GM19239 (cell line): ENCODE measurements at regions not wholly inside any gene's neighbourhood (a gene's known extent, or its start where the extent isn't known, plus 50 kb on each side); places are given as distances from the start of the nearest gene placed in this dataset.

ENCODE experiments used
- DNase-seq: peaks from one replicate; pipeline ENCODE4 v3.0.0; 2011; ENCODE audit warnings: low spot score; ENCODE audit not compliant: insufficient read length
- FAIRE-seq: peaks from 2 replicates; lab custom pipeline; 2011; peaks lifted over from hg19 to GRCh38; lab: Jason Lieb, UNC

DNA sequence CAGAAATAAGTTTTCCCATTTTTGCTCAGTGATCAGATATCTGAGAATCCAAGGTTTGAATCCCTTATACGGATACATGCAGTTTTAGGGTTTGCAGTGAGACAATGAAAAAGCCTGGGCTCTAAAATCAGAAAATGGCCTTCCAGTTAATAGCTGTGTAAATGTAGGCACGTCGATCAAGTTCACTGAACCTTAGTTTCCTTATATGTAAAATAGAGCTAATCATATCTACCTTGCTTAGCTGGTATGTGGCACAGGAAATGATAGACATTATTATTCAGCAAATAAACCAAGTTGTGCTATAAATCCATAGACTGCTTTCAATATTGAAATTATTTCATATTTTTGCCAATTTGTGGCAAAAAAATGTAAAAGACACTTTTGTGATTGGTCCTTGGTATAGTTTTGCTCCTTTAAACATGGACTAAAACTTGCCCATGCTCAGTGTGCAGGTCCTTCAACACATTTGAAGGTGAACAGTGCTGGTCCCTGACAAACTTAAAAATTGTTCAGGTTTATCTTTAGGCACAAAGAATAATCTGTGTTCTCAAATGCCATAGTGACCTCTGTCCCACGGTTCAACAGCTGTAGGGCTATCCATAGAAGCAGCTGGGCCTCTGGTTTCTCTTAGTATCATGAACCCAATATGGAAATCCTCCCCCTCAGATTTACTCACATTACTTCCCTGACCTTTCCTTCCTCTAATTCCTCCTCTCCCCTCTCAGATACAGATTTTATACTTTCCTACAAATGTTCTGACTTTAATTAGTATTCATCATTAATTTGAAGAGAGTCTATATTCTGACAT is 51.0 kb downstream of the CCDC54 start:
- FAIRE-seq (no peak), DNase-seq (no peak)

- FAIRE-seq (peak; percentile 88), DNase-seq (peak; percentile 65)
Measured at GRCh38 chr3:107429320-107430181, 52.3 kb downstream of the CCDC54 start.

GRCh38 chr3:107430214-107430995 is 53.2 kb downstream of the CCDC54 start:
- FAIRE-seq: peak; percentile 62

DNA sequence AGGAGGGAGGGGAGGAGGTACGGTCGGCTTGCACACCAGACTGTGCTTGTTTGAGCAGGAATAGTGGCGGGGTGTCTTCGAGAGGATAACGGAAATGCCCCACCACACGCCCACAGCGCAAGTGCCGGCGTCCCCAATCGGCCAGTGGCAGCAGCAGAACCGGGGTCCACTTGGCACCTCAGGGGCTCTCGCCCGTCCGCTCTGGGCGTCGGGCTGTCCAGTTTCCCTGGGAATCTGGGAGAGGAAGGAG is 53.7 kb downstream of the CCDC54 start:
- FAIRE-seq (no peak), DNase-seq (no peak)

More at GRCh38 chr3:107430214-107430995, 53.2 kb downstream of the CCDC54 start:
- no peak for DNase-seq

DNA sequence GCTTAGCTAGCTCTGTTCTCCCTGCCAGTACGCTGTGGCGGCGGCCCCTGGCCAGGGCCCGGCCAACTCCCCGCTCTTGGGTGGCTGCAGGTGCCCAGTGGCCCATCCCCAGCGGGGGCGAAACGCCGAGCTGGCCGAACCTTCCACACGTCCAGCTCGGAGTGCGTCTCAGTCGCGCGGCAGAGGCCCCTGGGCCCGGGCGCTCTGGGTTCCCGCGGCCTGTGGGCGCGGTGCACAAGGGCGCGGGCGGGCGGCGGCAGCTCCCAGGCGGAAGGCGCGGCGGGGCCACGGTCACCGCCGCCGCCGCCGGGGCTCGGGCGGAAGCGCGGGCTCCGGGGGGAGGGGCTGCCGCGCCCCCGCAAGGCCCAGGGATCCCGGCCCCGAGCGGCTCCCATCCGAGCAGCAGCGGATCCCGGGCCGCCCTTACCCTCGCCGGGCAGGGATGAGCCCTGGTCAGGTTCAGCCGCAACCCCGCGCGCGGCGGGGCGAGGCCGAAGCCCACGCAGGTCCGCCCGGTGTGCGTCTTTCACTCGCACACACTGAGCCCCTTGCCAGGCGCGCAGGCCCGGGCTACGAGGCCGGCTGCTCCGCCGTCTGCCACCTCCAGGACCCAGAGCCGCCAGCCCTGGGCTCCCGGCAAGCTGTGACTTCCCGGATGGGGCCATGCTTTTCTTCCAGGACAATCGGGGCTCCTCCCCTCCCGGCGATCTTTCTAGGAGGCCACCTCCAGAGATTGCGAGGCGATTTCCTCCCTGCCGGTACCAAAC is 54.2 kb downstream of the CCDC54 start:
- DNase-seq (no peak), FAIRE-seq (peak; percentile 79)

DNA sequence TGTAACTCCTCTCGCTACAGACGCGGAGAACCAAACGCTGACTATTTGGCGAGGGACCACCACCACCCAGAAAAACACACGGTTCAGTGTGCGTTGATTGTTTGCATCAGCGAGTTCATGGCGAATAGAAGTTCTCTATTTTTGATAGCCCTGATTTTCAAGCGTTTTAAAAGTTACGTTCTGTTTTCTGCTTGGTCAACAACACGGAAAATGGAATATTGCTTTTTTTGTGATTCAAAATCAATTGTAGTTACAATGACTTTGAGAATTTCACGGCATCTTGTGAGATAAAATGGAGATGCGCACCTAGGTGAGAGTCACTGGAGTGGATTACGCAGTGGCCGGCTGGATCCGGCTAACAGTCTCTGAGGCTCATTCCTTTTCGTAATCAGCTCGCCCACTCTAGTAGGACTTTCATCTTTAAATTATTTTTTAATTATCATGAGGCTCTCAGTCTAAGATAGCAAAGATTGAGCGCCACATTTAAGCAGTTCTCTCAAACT is 54.8 kb downstream of the CCDC54 start:
- DNase-seq: no peak
- no peak for FAIRE-seq

DNA sequence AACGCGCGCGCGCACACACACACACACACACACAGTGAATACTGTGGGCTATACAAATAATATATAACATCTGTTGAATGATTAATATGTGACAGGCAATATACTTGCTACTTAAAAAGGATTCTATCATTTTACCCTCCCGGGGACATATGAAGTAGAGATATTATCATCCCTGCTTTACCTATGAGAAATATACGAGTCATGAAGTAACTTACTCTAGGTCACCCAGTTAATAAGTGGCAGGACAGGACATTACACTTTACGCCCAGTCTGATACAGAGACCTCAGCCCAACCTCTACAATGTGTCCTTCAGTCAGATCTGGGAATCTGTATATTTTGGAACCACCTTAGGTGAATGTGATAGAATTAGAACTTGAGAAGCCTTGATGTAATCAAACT is 55.4 kb downstream of the CCDC54 start:
- no peak for FAIRE-seq
- DNase-seq: no peak

GRCh38 chr3:107436029-107436428 is 58.8 kb downstream of the CCDC54 start:
- DNase-seq (no peak), FAIRE-seq (no peak)

DNA sequence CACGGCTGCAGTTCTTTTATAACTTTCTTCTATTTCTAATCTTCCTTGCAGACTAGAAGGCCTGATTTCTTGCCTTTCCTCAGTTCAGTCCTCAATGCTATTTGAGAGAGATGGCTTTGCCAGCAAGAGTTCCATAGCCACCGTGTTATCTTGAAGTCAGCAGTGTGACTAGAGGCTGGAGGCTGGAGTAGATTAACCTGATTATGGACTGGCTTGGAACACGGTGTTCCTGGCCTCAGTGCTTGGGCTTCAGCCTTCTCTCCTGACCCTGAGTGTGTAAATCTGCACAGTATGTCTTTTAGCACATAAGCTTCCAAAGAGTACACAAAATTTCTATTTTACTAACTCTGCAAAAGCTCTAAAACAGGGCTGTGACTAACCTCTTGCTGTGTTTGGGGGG is 61.4 kb downstream of the CCDC54 start:
- FAIRE-seq (no peak), DNase-seq (no peak)

GRCh38 chr3:107441617-107442016 is 64.4 kb downstream of the CCDC54 start:
- no peak for FAIRE-seq
- no peak for DNase-seq

DNA sequence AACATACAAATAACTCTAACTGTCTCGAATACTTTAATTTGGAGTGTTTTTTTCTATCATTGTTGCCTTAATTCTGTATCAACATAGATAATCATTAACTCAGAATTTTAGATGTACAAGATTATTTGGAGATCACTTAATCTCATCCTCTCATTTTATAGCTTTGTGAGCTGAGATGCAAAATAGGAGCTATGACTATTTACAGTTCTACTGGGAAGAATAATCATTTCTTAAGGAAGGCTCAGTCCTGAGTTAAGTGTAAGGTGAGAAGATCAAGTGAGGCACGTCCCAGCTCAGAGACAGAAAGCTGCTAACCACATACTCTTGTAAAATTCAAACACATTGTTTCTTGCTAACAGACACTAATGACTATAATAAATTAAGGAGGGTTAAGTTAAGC is 66.2 kb downstream of the CCDC54 start:
- FAIRE-seq (no peak), DNase-seq (no peak)

DNA sequence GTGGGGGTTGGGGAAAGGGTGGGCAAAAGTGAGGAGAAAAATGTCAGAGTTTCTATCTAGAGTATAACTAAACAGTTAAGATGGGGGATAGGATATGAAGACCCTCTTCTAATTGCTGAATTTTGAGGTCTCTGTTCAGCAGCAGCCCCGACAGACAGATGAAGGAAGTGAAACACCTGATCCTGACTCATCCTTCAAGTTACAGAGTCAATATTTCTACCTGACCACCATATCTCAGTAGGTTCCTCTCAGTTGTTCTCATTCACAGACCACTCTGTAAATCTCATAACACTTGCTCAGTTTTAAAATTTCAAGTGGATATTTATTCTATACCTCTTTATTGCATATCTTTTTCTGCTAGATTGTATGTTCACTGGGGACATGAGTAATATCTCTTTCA is 69.5 kb downstream of the CCDC54 start:
- FAIRE-seq: no peak
- no peak for DNase-seq

DNA sequence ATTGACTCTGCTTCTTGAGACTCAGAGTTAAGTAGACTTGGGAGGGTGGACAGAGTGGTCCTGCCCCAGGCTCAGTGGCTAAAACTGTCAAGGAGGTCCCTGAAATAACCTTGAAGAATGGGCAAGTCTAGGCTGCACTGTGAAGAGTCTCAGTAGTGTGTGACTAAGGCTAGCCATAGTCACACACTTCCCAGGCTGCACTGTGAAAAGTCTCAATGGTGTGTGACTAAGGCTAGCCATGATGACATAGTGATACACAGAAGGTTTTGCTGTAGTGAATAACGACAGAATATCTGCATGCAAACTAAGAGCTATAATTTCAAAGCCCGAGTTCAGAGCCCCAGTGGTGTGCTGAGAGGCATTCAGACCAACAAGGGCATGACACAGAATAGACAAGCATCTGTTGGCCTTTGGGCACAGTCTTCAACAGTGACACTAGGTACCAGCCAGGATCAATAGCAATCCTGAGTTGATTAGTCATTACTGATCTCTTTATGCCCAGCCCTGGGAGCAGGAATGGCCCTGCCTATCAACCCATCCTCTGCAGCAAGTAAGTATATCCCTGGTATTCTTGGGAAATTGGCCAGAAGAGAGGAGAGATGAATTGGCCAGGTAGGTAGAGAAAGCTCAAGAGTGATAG is 72.4 kb upstream of the BBX start:
- FAIRE-seq (no peak), DNase-seq (no peak)

GRCh38 chr3:107452436-107452835 is 70.3 kb upstream of the BBX start:
- FAIRE-seq (no peak), DNase-seq (no peak)

GRCh38 chr3:107453504-107453903 is 69.3 kb upstream of the BBX start:
- FAIRE-seq (no peak), DNase-seq (no peak)

GRCh38 chr3:107455621-107456020 is 67.1 kb upstream of the BBX start:
- DNase-seq (no peak), FAIRE-seq (no peak)

GRCh38 chr3:107456501-107456900 is 66.3 kb upstream of the BBX start:
- DNase-seq: no peak
- no peak for FAIRE-seq

DNA sequence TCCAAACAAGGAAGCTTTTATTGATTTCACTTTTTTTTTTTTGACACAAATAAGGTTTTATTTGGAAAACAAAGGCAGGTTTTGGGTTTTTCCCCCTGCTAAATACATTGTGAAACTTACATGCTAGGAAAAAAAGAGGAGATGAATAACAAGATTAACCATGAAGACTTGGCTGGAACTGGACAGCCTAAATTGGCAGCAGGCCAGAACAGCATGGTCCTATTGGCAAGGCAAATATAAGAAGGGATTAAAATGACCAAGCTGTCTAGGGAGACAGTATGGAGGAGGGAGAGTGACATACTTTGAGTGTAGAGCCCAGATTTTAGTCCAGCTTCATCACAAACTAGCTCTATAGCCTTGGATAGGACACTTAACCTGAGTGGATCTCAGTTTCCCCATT is 63.9 kb upstream of the BBX start:
- FAIRE-seq (no peak), DNase-seq (no peak)

GRCh38 chr3:107461721-107462120 is 61.0 kb upstream of the BBX start:
- DNase-seq (no peak), FAIRE-seq (no peak)

GRCh38 chr3:107464037-107464436 is 58.7 kb upstream of the BBX start:
- no peak for FAIRE-seq
- DNase-seq: no peak
